Esophagus squamous epithelium (tissue), 4 donors: ENCODE measurements at regions not wholly inside any gene's neighbourhood (a gene's known extent, or its start where the extent isn't known, plus 50 kb on each side); places are given as distances from the start of the nearest gene placed in this dataset.

ENCODE experiments used
- POLR2A ChIP-seq, 4 donors: fragments of 450-650 bp; IDR thresholded peaks; one replicate each; pipeline ENCODE4 v1.6.1; 2017; ENCODE audit warnings: antibody characterized with exemption in 4 of 4, mild to moderate bottlenecking in 4 of 4, moderate library complexity in 3 of 4
- TF ChIP-seq, protein P1 (sequence below), 6 experiments: fragments of 450-650 bp in 4 of 6; fragments of 200-600 bp in 2 of 6; sonication (generic) in 2 of 6; IDR thresholded peaks; one replicate each; pipeline ENCODE4 v1.5.1; 2016 to 2019; ENCODE audit warnings: antibody characterized with exemption in 6 of 6, mild to moderate bottlenecking in 4 of 6, moderate library complexity in 4 of 6

DNA sequence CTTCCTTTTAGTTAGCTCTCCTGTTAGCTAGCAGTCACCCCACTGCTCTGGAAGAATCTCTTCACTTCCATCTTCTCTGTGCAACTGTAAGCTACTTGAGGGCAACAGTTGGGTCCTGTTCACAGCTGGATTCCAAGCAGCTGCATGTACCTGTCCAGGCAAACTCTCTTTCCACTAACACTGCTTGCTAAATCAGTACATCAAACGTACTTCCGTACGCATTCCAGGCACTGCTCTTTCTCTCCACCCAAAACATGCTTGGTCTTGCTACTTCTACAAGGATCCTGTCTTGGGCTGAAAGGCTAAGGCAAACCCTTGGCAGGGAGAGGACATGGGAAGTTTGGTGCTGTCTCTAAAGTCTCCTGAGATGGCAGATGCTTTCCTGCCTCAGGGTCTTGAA lies 139.2 kb upstream of the CACNA1E start:
- TF ChIP-seq, protein P1, sequence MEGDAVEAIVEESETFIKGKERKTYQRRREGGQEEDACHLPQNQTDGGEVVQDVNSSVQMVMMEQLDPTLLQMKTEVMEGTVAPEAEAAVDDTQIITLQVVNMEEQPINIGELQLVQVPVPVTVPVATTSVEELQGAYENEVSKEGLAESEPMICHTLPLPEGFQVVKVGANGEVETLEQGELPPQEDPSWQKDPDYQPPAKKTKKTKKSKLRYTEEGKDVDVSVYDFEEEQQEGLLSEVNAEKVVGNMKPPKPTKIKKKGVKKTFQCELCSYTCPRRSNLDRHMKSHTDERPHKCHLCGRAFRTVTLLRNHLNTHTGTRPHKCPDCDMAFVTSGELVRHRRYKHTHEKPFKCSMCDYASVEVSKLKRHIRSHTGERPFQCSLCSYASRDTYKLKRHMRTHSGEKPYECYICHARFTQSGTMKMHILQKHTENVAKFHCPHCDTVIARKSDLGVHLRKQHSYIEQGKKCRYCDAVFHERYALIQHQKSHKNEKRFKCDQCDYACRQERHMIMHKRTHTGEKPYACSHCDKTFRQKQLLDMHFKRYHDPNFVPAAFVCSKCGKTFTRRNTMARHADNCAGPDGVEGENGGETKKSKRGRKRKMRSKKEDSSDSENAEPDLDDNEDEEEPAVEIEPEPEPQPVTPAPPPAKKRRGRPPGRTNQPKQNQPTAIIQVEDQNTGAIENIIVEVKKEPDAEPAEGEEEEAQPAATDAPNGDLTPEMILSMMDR (IDR thresholded peaks at IDR 0.05) = no peak
- TF ChIP-seq POLR2A (IDR thresholded peaks at IDR 0.05) = no peak
